GM21390 (cell line): ENCODE measurements at regions not wholly inside any gene's neighbourhood (a gene's known extent, or its start where the extent isn't known, plus 50 kb on each side); places are given as distances from the start of the nearest gene placed in this dataset.
"Not testable (repeated sequence)": the region's sequence is repeated elsewhere in the genome, so short reads cannot be mapped to it uniquely, and the experiment has no call there.

ENCODE experiments used
- ATAC-seq: cut with Tn5 transposase; IDR thresholded peaks from one replicate; pipeline ENCODE4 v1.9.1; 2021; ENCODE audit not compliant: unreplicated experiment

- no peak for ATAC-seq
These were observed 134.9 kb upstream of the NRIP1 start for GRCh38 chr21:15199414-15200383.

- ATAC-seq, result no peak
These were observed 138.9 kb upstream of the NRIP1 start for GRCh38 chr21:15203740-15204139.

GRCh38 chr21:15204140-15204969, 139.6 kb upstream of the NRIP1 start:
- ATAC-seq, result no peak

- no peak for ATAC-seq
These were observed 140.1 kb upstream of the NRIP1 start for GRCh38 chr21:15204970-15205286.

GRCh38 chr21:15206514-15206913, 141.7 kb upstream of the NRIP1 start:
- ATAC-seq, result peak; percentile 94

- no peak for ATAC-seq
These were observed 142.4 kb upstream of the NRIP1 start for GRCh38 chr21:15207231-15207630.

- no peak for ATAC-seq
These were observed 143.0 kb upstream of the NRIP1 start for GRCh38 chr21:15207635-15208370.

- ATAC-seq, result no peak
These were observed 144.0 kb upstream of the NRIP1 start for GRCh38 chr21:15208786-15209185.

GRCh38 chr21:15209224-15209623, 144.4 kb upstream of the NRIP1 start:
- no peak for ATAC-seq

- no peak for ATAC-seq
These were observed 145.5 kb upstream of the NRIP1 start for GRCh38 chr21:15210235-15210678.

- no peak for ATAC-seq
These were observed 146.8 kb upstream of the NRIP1 start for GRCh38 chr21:15211491-15212133.

- no peak for ATAC-seq
These were observed 147.4 kb upstream of the NRIP1 start for GRCh38 chr21:15212206-15212605.

- not testable (repeated sequence) for ATAC-seq
These were observed 153.7 kb upstream of the NRIP1 start for GRCh38 chr21:15218476-15218875.

GRCh38 chr21:15219039-15219438, 154.2 kb upstream of the NRIP1 start:
- no peak for ATAC-seq

GRCh38 chr21:15219894-15220293, 155.1 kb upstream of the NRIP1 start:
- no peak for ATAC-seq

- no peak for ATAC-seq
These were observed 157.1 kb upstream of the NRIP1 start for GRCh38 chr21:15221799-15222386.

GRCh38 chr21:15222707-15223106, 157.9 kb upstream of the NRIP1 start:
- no peak for ATAC-seq

- ATAC-seq, result no peak
These were observed 159.7 kb upstream of the NRIP1 start for GRCh38 chr21:15224346-15225086.

GRCh38 chr21:15227919-15228318, 163.1 kb upstream of the NRIP1 start:
- ATAC-seq, result no peak

- no peak for ATAC-seq
These were observed 164.6 kb upstream of the NRIP1 start for GRCh38 chr21:15229390-15229789.
